ENCODE measurements at regions not wholly inside any gene's neighbourhood (a gene's known extent, or its start where the extent isn't known, plus 50 kb on each side); places are given as distances from the start of the nearest gene placed in this dataset.

Small RNAs in the stretch of these regions (small RNA-seq; reads per million reads assigned to genes)
- 0.12 reads per million for gene RNA5SP19 (ENCODE audit: low replicate concordance)
